Chondrocyte (in vitro differentiated cells): ENCODE measurements at regions not wholly inside any gene's neighbourhood (a gene's known extent, or its start where the extent isn't known, plus 50 kb on each side); places are given as distances from the start of the nearest gene placed in this dataset.

Experiments used
- DNase-seq: peaks from one replicate; pipeline ENCODE4 v3.0.0; 2021; ENCODE audit warnings: mixed read lengths, low spot score
- H3K27ac Mint-ChIP-seq: one replicate; pipeline ENCODE4 v1.8.0; 2021; ENCODE audit warnings: mild to moderate bottlenecking, moderate library complexity, mixed read lengths; ENCODE audit not compliant: unreplicated experiment
- H3K27me3 Mint-ChIP-seq: 2 replicates; pipeline ENCODE4 v1.8.0; 2021; ENCODE audit warnings: low read depth, mixed read lengths
- H3K36me3 Mint-ChIP-seq: 2 replicates; pipeline ENCODE4 v1.8.0; 2021; ENCODE audit warnings: low read depth, mixed read lengths
- H3K4me1 Mint-ChIP-seq: 2 replicates; pipeline ENCODE4 v1.8.0; 2021; ENCODE audit warnings: low read depth, mild to moderate bottlenecking, mixed read lengths
- H3K4me3 Mint-ChIP-seq: one replicate; pipeline ENCODE4 v1.8.0; 2021; ENCODE audit warnings: mild to moderate bottlenecking, moderate library complexity, mixed read lengths; ENCODE audit not compliant: unreplicated experiment
- H3K9me3 Mint-ChIP-seq: 2 replicates; pipeline ENCODE4 v1.8.0; 2021; ENCODE audit warnings: low read depth, mixed read lengths
- TF ChIP-seq, protein P1 (sequence below): fragments of 200-600 bp; sonication (generic); IDR thresholded peaks from 2 replicates; pipeline ENCODE4 v1.5.0; 2021; ENCODE audit warnings: antibody characterized with exemption, mild to moderate bottlenecking, moderate library complexity

DNA sequence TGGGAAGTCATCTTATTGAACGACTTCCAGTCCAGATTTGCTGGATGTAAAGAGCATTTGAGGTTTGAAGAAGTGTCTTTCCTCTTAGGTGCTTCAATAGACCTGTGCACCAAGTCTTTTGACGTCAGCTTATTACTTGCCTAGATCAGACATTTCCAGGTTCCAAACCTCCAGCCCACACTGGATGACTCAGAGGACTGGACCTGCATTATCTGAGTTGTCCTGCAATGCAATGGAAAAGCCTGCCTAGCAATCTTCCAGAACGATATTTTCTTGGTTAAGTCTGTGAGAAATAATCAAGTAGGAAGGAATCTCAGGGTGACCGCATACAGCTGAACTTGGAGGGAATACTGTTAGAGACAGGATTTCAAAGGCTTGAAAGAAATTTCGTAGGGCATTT lies 147.2 kb upstream of the MOCS2 start:
- Mint-ChIP-seq H3K4me1 (peaks cover 17% of the 10 kb centered on the region), H3K27ac (no peak overlapping the region)
- no peak for DNase-seq

DNA sequence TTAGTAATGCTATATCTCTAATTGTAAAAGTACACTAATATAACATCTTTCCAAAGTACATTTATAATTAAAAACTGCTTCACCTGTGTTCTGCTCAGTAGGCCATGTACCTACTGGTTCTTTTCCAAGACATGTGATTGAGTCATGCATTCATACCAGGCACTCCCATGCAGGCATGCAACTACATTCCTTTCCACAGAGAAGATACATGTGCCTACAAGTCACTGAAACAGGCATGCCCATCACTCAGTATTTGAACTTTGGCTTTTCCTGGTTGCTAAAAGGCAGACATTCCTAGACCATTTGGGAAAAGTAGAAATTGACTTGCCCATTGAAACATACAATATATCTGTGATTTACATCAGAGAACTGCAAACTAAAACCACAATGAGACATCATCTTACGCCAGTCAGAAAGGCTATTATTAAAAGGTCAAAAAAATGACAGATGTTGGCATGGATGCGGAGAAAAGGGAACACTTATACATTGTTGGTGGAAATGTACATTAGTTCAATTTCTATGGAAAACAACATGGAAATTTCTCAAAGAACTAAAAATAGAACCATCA lies 148.3 kb upstream of the MOCS2 start:
- Mint-ChIP-seq H3K27ac (no peak overlapping the region), H3K27me3 (no peaks in the 10 kb centered on the region), H3K4me3 (no peak overlapping the region), H3K9me3 (no peaks in the 10 kb centered on the region), H3K36me3 (no peaks in the 10 kb centered on the region), H3K4me1 (peaks cover 17% of the 10 kb centered on the region)
- TF ChIP-seq, protein P1, sequence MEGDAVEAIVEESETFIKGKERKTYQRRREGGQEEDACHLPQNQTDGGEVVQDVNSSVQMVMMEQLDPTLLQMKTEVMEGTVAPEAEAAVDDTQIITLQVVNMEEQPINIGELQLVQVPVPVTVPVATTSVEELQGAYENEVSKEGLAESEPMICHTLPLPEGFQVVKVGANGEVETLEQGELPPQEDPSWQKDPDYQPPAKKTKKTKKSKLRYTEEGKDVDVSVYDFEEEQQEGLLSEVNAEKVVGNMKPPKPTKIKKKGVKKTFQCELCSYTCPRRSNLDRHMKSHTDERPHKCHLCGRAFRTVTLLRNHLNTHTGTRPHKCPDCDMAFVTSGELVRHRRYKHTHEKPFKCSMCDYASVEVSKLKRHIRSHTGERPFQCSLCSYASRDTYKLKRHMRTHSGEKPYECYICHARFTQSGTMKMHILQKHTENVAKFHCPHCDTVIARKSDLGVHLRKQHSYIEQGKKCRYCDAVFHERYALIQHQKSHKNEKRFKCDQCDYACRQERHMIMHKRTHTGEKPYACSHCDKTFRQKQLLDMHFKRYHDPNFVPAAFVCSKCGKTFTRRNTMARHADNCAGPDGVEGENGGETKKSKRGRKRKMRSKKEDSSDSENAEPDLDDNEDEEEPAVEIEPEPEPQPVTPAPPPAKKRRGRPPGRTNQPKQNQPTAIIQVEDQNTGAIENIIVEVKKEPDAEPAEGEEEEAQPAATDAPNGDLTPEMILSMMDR: no peak
- DNase-seq: no peak

More for the DNA sequence above, 147.2 kb upstream of the MOCS2 start:
- Mint-ChIP-seq H3K9me3 (no peaks in the 10 kb centered on the region), H3K27me3 (no peaks in the 10 kb centered on the region), H3K4me3 (no peak overlapping the region), H3K36me3 (no peaks in the 10 kb centered on the region)
- TF ChIP-seq, protein P1: no peak

DNA sequence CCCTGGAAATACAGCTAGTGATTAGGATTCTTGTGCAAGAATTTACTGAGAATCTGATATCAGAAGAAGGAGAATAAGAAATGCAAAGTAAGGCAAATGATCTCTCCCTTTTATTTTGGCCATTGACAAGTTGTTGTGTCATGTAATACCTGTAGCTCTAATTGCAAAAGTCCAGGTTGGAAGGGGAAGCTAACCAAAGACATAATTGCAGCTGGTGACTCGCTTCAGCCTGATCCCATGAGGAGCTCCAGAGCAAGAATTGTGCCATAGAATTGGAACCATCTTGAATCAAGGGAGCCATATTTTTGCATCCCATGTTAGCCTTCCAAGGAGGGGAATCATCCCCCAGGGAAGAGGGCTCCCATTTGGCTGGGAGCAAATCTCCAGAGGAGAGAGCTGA lies 149.6 kb upstream of the MOCS2 start:
- Mint-ChIP-seq H3K9me3 (no peaks in the 10 kb centered on the region), H3K27ac (no peak overlapping the region), H3K36me3 (no peaks in the 10 kb centered on the region), H3K4me1 (peaks cover 8% of the 10 kb centered on the region), H3K4me3 (no peak overlapping the region), H3K27me3 (no peaks in the 10 kb centered on the region)
- TF ChIP-seq, protein P1: no peak
- DNase-seq: no peak

DNA sequence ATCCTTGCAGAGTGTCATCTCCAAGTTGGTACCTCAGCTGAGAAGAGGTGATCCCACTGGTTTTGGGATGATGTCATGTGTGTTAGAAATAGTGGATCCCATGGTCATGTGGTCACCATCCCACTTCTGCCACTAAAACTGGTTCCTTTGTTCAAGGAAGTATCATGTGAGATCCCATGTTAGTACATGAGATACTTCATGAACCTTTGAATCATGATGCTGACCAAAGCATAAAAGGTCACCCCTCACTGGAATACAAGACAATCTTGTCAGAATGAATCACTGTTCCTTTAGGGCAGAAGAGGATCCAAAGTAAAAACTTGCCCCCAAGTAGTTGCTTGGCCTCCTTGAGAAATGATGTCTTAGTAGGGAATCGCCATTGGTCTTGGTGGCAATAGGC lies 150.9 kb upstream of the MOCS2 start:
- Mint-ChIP-seq H3K9me3 (no peaks in the 10 kb centered on the region), H3K27ac (no peak overlapping the region), H3K4me1 (peaks cover 8% of the 10 kb centered on the region), H3K4me3 (no peak overlapping the region), H3K36me3 (no peaks in the 10 kb centered on the region), H3K27me3 (no peaks in the 10 kb centered on the region)
- DNase-seq: no peak
- TF ChIP-seq, protein P1: no peak

DNA sequence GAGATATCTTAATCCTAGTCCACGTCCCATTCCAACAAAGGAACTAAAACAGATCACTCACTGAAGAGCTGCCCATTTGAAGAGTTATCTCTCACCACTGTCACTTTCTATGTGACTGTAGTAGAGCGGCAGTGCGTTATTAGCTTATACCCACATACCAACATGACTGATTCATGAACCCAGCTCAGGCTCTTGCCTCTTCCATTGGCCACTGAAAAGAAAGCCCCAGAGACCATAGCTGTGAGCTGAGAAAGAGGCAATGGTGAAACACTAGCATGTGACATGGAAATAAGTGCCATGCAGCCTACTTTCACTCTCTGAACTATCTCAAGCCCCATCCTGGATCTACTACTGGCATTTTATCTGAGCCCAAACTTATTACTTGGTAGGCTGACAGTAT lies 151.7 kb upstream of the MOCS2 start:
- no peak overlapping the region for H3K4me3 Mint-ChIP-seq
- no peaks in the 10 kb centered on the region for H3K9me3 Mint-ChIP-seq
- no peaks in the 10 kb centered on the region for H3K27me3 Mint-ChIP-seq
- no peaks in the 10 kb centered on the region for H3K36me3 Mint-ChIP-seq
- TF ChIP-seq, protein P1: no peak
- peaks cover 8% of the 10 kb centered on the region for H3K4me1 Mint-ChIP-seq
- no peak overlapping the region for H3K27ac Mint-ChIP-seq
- no peak for DNase-seq
